ENCODE measurements at regions not wholly inside any gene's neighbourhood (a gene's known extent, or its start where the extent isn't known, plus 50 kb on each side); places are given as distances from the start of the nearest gene placed in this dataset.

- CTCF ChIA-PET = no interaction called here
- ATAC-seq (no peak), DNase-seq (no peak)
- Mint-ChIP-seq H3K4me1 (peaks cover 3% of the 10 kb centered on the region), H3K27ac (no peak overlapping the region), H3K36me3 (no peaks in the 10 kb centered on the region), H3K4me3 (no peak overlapping the region), H3K9me3 (ENCODE audit: low read depth) (no peaks in the 10 kb centered on the region), H3K27me3 (peaks cover 13% of the 10 kb centered on the region)
Observed at GRCh38 chr6:146865756-146866379, 267.1 kb downstream of the ADGB start.

- Mint-ChIP-seq H3K36me3 (no peaks in the 10 kb centered on the region), H3K4me3 (no peak overlapping the region), H3K9me3 (ENCODE audit: low read depth) (no peaks in the 10 kb centered on the region), H3K4me1 (peaks cover 5% of the 10 kb centered on the region), H3K27ac (no peak overlapping the region), H3K27me3 (peaks cover 13% of the 10 kb centered on the region)
- ATAC-seq = no peak
- DNase-seq = no peak
- CTCF ChIA-PET = no interaction called here
Observed at GRCh38 chr6:146866731-146867414, 268.1 kb downstream of the ADGB start.

- Mint-ChIP-seq H3K36me3 (no peaks in the 10 kb centered on the region), H3K4me3 (no peak overlapping the region), H3K27ac (no peak overlapping the region), H3K4me1 (peaks cover 5% of the 10 kb centered on the region), H3K27me3 (peaks cover 11% of the 10 kb centered on the region), H3K9me3 (ENCODE audit: low read depth) (no peaks in the 10 kb centered on the region)
- DNase-seq (no peak), ATAC-seq (no peak)
- CTCF ChIA-PET = no interaction called here
Observed at GRCh38 chr6:146868671-146869209, 270.0 kb downstream of the ADGB start.

GRCh38 chr6:146870760-146871159 is 272.0 kb downstream of the ADGB start:
- Mint-ChIP-seq H3K36me3 (no peaks in the 10 kb centered on the region), H3K27me3 (peaks cover 11% of the 10 kb centered on the region), H3K4me3 (no peak overlapping the region), H3K9me3 (ENCODE audit: low read depth) (no peaks in the 10 kb centered on the region), H3K27ac (no peak overlapping the region), H3K4me1 (peaks cover 5% of the 10 kb centered on the region)
- ATAC-seq = no peak
- CTCF ChIA-PET = no interaction called here
- no peak for DNase-seq

GRCh38 chr6:146871611-146872425 is 273.0 kb downstream of the ADGB start:
- H3K27me3 Mint-ChIP-seq = peaks cover 6% of the 10 kb centered on the region
- CTCF ChIA-PET = no interaction called here
- DNase-seq (no peak), ATAC-seq (no peak)
- H3K27ac Mint-ChIP-seq = no peak overlapping the region
- H3K4me3 Mint-ChIP-seq = no peak overlapping the region
- H3K4me1 Mint-ChIP-seq = peaks cover 12% of the 10 kb centered on the region
- H3K9me3 Mint-ChIP-seq (ENCODE audit: low read depth) = no peaks in the 10 kb centered on the region
- no peaks in the 10 kb centered on the region for H3K36me3 Mint-ChIP-seq

- Mint-ChIP-seq H3K4me3 (no peak overlapping the region), H3K27ac (no peak overlapping the region), H3K36me3 (no peaks in the 10 kb centered on the region), H3K9me3 (ENCODE audit: low read depth) (no peaks in the 10 kb centered on the region), H3K27me3 (peaks cover 8% of the 10 kb centered on the region), H3K4me1 (peaks cover 14% of the 10 kb centered on the region)
- CTCF ChIA-PET = no interaction called here
- DNase-seq (no peak), ATAC-seq (no peak)
Observed at GRCh38 chr6:146872426-146872785, 273.6 kb downstream of the ADGB start.

GRCh38 chr6:146874278-146875018 is 275.7 kb downstream of the ADGB start:
- ATAC-seq (no peak), DNase-seq (no peak)
- Mint-ChIP-seq H3K4me3 (no peak overlapping the region), H3K36me3 (no peaks in the 10 kb centered on the region), H3K4me1 (peaks cover 14% of the 10 kb centered on the region), H3K27me3 (peaks cover 4% of the 10 kb centered on the region), H3K9me3 (ENCODE audit: low read depth) (no peaks in the 10 kb centered on the region), H3K27ac (no peak overlapping the region)
- CTCF ChIA-PET = no interaction called here

GRCh38 chr6:146875927-146876270 is 277.1 kb downstream of the ADGB start:
- Mint-ChIP-seq H3K27me3 (peaks cover 4% of the 10 kb centered on the region), H3K4me3 (no peak overlapping the region), H3K4me1 (peaks cover 10% of the 10 kb centered on the region)

GRCh38 chr6:146876271-146877151 is 277.7 kb downstream of the ADGB start:
- CTCF ChIA-PET = no interaction called here
- H3K36me3 Mint-ChIP-seq = no peaks in the 10 kb centered on the region
- peaks cover 6% of the 10 kb centered on the region for H3K27me3 Mint-ChIP-seq
- H3K9me3 Mint-ChIP-seq (ENCODE audit: low read depth) = no peaks in the 10 kb centered on the region
- no peak overlapping the region for H3K4me3 Mint-ChIP-seq
- no peak overlapping the region for H3K27ac Mint-ChIP-seq
- H3K4me1 Mint-ChIP-seq = peaks cover 9% of the 10 kb centered on the region
- DNase-seq (no peak), ATAC-seq (no peak)

More at GRCh38 chr6:146875927-146876270, 277.1 kb downstream of the ADGB start:
- no peak for ATAC-seq
- H3K36me3 Mint-ChIP-seq = no peaks in the 10 kb centered on the region
- H3K9me3 Mint-ChIP-seq (ENCODE audit: low read depth) = no peaks in the 10 kb centered on the region
- no peak overlapping the region for H3K27ac Mint-ChIP-seq
- CTCF ChIA-PET = no interaction called here
- DNase-seq = no peak

GRCh38 chr6:146878168-146878951 is 279.6 kb downstream of the ADGB start:
- no peak for DNase-seq
- no peak overlapping the region for H3K27ac Mint-ChIP-seq
- peaks cover 9% of the 10 kb centered on the region for H3K4me1 Mint-ChIP-seq
- H3K9me3 Mint-ChIP-seq (ENCODE audit: low read depth) = no peaks in the 10 kb centered on the region
- ATAC-seq = no peak
- peaks cover 11% of the 10 kb centered on the region for H3K27me3 Mint-ChIP-seq
- no peak overlapping the region for H3K4me3 Mint-ChIP-seq
- H3K36me3 Mint-ChIP-seq = no peaks in the 10 kb centered on the region
- CTCF ChIA-PET = interaction anchor here (0.8 kb wide), 1 partner anchor 408 kb away, joined by 3 read pairs; no protein-coding TSS in a partner anchor

- no peaks in the 10 kb centered on the region for H3K9me3 Mint-ChIP-seq (ENCODE audit: low read depth)
- DNase-seq (no peak), ATAC-seq (no peak)
- peaks cover 9% of the 10 kb centered on the region for H3K4me1 Mint-ChIP-seq
- H3K27me3 Mint-ChIP-seq = peaks cover 11% of the 10 kb centered on the region
- no peak overlapping the region for H3K27ac Mint-ChIP-seq
- no peaks in the 10 kb centered on the region for H3K36me3 Mint-ChIP-seq
- H3K4me3 Mint-ChIP-seq = no peak overlapping the region
- CTCF ChIA-PET = no interaction called here
Observed at GRCh38 chr6:146878952-146879340, 280.2 kb downstream of the ADGB start.

- CTCF ChIA-PET = no interaction called here
- Mint-ChIP-seq H3K27me3 (peaks cover 11% of the 10 kb centered on the region), H3K4me3 (no peak overlapping the region), H3K36me3 (no peaks in the 10 kb centered on the region), H3K27ac (no peak overlapping the region), H3K9me3 (ENCODE audit: low read depth) (no peaks in the 10 kb centered on the region), H3K4me1 (peaks cover 9% of the 10 kb centered on the region)
- DNase-seq (no peak), ATAC-seq (no peak)
Observed at GRCh38 chr6:146879406-146880117, 280.8 kb downstream of the ADGB start.
